Testis (tissue), 2 donors: ENCODE measurements at regions not wholly inside any gene's neighbourhood (a gene's known extent, or its start where the extent isn't known, plus 50 kb on each side); places are given as distances from the start of the nearest gene placed in this dataset.

Source experiments
- DNase-seq: peaks from one replicate; pipeline ENCODE4 v3.0.0-alpha.2; 2019
- H3K27ac ChIP-seq, 2 donors: fragments of 200-600 bp; sonication (generic); one replicate each; pipeline ENCODE4 v1.5.1; 2019
- H3K27me3 ChIP-seq: fragments of 200-600 bp; sonication (generic); one replicate; pipeline ENCODE4 v1.5.1; 2019
- H3K36me3 ChIP-seq: fragments of 200-600 bp; sonication (generic); one replicate; pipeline ENCODE4 v1.5.1; 2017; ENCODE audit warnings: low read depth; ENCODE audit errors: missing control alignments
- H3K4me1 ChIP-seq: fragments of 200-600 bp; sonication (generic); one replicate; pipeline ENCODE4 v1.5.1; 2019
- H3K4me3 ChIP-seq, 2 donors: fragments of 200-600 bp; sonication (generic); one replicate each; pipeline ENCODE4 v1.5.1; 2017 to 2019
- H3K9me3 ChIP-seq: fragments of 200-600 bp; sonication (generic); one replicate; pipeline ENCODE4 v1.5.1; 2017
- CTCF ChIP-seq, 3 experiments: fragments of 450-650 bp in 2 of 3; fragments of 200-600 bp in 1 of 3; sonication (generic) in 1 of 3; IDR thresholded peaks; one replicate each; pipeline ENCODE4 v1.5.1; 2016 to 2019; ENCODE audit warnings: antibody characterized with exemption in 3 of 3, mild to moderate bottlenecking in 2 of 3, moderate library complexity in 1 of 3
- POLR2A ChIP-seq: fragments of 450-650 bp; IDR thresholded peaks from one replicate; pipeline ENCODE4 v1.6.1; 2017; ENCODE audit warnings: antibody characterized with exemption, mild to moderate bottlenecking, moderate library complexity
- WGBS, 2 donors: methylation state at CpG; one replicate each; pipeline ENCODE4 v1.1.5; 2018; 5-methylcytosine and 5-hydroxymethylcytosine counted together
- intact Hi-C: fragments of 100-400 bp; cut with DNase I; formaldehyde crosslinking; loops from one replicate; pipeline ENCODE4 v1.15.1; 2023; ENCODE audit warnings: low total_unique reads

- Histone ChIP-seq H3K4me3 (no peak overlapping the region), H3K9me3 (no peaks in the 10 kb centered on the region), H3K27ac (no peak overlapping the region), H3K36me3 (no peaks in the 10 kb centered on the region), H3K27me3 (no peaks in the 10 kb centered on the region), H3K4me1 (no peaks in the 10 kb centered on the region)
- DNase-seq = no peak
- TF ChIP-seq CTCF (IDR thresholded peaks at IDR 0.05) = no peak
- no peak for TF ChIP-seq POLR2A
- intact Hi-C loops = no loop called here
- WGBS, 2 donors = 79 to 87% methylated on average over 3 of the region's 3 CpGs
Measured at GRCh38 chr20:39837561-39837960, 851.5 kb downstream of the MAFB start.

- Histone ChIP-seq H3K27me3 (no peaks in the 10 kb centered on the region), H3K4me3 (no peak overlapping the region), H3K36me3 (no peaks in the 10 kb centered on the region), H3K27ac (no peak overlapping the region), H3K4me1 (no peaks in the 10 kb centered on the region), H3K9me3 (no peaks in the 10 kb centered on the region)
- peak; percentile 29 for DNase-seq
- 37 to 39% methylated on average over 7 of the region's 7 CpGs for WGBS, 2 donors
- intact Hi-C loops = no loop called here
- TF ChIP-seq POLR2A (no peak), CTCF (IDR thresholded peaks at IDR 0.05) (no peak)
Measured at GRCh38 chr20:39835130-39835842, 853.8 kb downstream of the MAFB start.

- intact Hi-C loops = no loop called here
- Histone ChIP-seq H3K4me1 (no peaks in the 10 kb centered on the region), H3K27me3 (no peaks in the 10 kb centered on the region), H3K27ac (no peak overlapping the region), H3K9me3 (no peaks in the 10 kb centered on the region), H3K36me3 (no peaks in the 10 kb centered on the region), H3K4me3 (no peak overlapping the region)
- 96% methylated on average over 2 of the region's 2 CpGs for WGBS, 2 donors
- no peak for DNase-seq
- TF ChIP-seq POLR2A (no peak), CTCF (IDR thresholded peaks at IDR 0.05) (no peak)
Measured at GRCh38 chr20:39830903-39831302, 858.1 kb downstream of the MAFB start.

- intact Hi-C loops = no loop called here
- WGBS, 2 donors = 33 to 41% methylated on average over 3 of the region's 3 CpGs
- H3K4me1 ChIP-seq = no peaks in the 10 kb centered on the region
- no peak overlapping the region for H3K27ac ChIP-seq
- no peaks in the 10 kb centered on the region for H3K36me3 ChIP-seq
- no peak overlapping the region for H3K4me3 ChIP-seq
- no peaks in the 10 kb centered on the region for H3K27me3 ChIP-seq
- TF ChIP-seq CTCF (IDR thresholded peaks at IDR 0.05) (no peak), POLR2A (no peak)
- H3K9me3 ChIP-seq = no peaks in the 10 kb centered on the region
- DNase-seq = no peak
Measured at GRCh38 chr20:39829661-39830060, 859.4 kb downstream of the MAFB start.

- WGBS, 2 donors = 46 to 66% methylated on average over 3 of the region's 3 CpGs
- no peaks in the 10 kb centered on the region for H3K9me3 ChIP-seq
- TF ChIP-seq POLR2A (no peak), CTCF (IDR thresholded peaks at IDR 0.05) (peak in 1 of 3 experiments; percentile 12)
- H3K36me3 ChIP-seq = no peaks in the 10 kb centered on the region
- intact Hi-C loops = no loop called here
- DNase-seq = no peak
- no peak overlapping the region for H3K4me3 ChIP-seq
- H3K27ac ChIP-seq = no peak overlapping the region
- H3K27me3 ChIP-seq = no peaks in the 10 kb centered on the region
- no peaks in the 10 kb centered on the region for H3K4me1 ChIP-seq
Measured at GRCh38 chr20:39829256-39829655, 859.8 kb downstream of the MAFB start.
